Hepatic stellate cell (primary cell): ENCODE measurements at regions not wholly inside any gene's neighbourhood (a gene's known extent, or its start where the extent isn't known, plus 50 kb on each side); places are given as distances from the start of the nearest gene placed in this dataset.

Source experiments
- DNase-seq: peaks from one replicate; pipeline ENCODE4 v3.0.0; 2011; ENCODE audit warnings: low spot score

GRCh38 chr10:60728056-60728455 lies 50.2 kb upstream of the CDK1 start:
- no peak for DNase-seq

- no peak for DNase-seq
Measured at GRCh38 chr10:60726257-60726656, 52.0 kb upstream of the CDK1 start.

DNA sequence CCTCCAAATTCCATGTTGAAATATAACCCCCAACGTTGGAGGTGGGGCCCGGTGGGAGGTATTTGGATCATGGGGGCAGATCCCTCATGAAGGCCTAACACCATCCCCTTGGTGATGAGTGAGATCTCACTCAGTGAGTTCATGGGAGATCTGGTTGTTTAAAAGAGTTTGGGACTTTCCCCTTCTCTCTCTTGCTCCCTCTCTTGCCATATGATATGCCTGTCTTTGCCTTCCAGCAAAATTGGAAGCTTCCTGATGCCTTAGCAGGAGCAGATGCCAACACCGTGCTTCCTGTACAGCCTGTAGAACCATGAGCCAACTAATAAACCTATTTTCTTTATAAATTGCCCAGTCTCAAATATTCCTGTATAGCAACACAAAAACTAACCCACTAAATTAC lies 55.7 kb upstream of the CDK1 start:
- no peak for DNase-seq

GRCh38 chr10:60719721-60720120 lies 58.6 kb upstream of the CDK1 start:
- no peak for DNase-seq

DNA sequence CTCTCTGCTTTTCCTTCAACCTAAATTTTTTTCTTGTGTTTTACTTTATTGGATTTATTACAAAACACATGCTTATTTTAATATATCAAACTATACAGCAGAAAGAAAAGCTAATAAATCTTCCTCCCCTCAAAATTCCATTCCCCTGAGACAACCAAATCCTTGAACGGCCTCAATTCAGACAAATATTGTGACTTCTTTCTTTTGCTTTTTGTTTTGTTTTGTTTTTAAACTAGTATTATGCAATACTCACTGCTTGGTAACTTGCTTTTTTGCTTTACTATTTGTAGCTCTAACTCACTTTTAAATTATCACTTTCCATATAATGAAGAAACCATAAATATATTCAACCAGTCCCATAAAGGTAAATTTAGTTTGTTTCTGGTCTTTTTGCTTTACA lies 59.4 kb upstream of the CDK1 start:
- no peak for DNase-seq

DNA sequence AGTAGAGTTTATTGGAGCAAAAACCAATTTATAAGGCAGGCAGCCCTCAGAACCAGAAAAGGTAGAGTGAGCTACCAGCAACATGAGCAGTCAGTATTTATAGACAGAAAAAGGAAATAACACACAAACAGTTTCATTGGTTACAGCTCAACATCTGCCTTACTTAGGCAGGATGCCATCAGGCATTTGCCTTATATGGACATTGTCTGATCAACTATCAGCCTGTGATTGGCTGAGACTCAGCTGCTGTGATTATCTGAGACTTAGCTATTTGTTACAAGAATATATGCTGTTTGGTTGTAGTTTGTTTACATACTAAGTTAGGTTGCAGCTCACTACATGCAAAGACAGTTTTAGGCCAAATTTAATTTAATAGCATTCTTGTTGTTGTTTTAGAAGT lies 60.4 kb upstream of the CDK1 start:
- DNase-seq, result no peak

DNA sequence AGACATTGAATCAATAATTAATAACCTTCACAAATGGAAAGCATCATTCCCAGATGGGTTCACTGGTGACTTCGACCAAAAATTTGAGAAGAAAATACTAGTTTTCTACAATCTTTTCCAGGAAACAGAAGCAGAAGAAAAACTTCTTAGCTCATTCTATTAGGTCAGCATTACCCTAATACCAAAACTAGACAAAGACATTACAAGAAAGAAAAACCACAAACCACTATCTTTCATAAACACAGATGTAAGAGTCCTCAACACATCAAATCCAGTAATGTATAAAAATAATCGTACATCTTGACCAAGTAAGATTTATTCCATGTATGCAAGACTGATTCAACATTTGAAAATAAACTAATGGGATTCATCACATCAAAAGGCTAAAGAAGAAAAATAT lies 64.0 kb upstream of the CDK1 start:
- no peak for DNase-seq

GRCh38 chr10:60711496-60711895 lies 66.8 kb upstream of the CDK1 start:
- no peak for DNase-seq

DNA sequence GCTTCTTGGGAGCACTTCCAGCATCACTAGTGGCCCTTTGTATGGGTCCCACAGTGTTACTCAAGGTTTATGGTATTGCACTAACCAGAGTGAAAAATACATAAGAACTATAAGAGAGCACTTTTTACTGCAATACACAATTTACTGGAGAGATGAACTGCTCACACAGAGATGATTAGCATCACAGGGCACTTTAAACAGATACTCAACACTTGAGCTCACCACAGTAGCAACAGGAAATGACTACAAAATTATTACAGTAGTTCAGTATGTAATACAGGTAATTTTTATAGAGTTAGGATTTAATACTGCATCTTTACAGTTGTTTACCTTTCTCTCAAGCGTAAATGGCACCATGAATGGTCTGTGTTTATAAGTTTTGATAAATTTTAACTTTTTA lies 68.2 kb upstream of the CDK1 start:
- no peak for DNase-seq

DNA sequence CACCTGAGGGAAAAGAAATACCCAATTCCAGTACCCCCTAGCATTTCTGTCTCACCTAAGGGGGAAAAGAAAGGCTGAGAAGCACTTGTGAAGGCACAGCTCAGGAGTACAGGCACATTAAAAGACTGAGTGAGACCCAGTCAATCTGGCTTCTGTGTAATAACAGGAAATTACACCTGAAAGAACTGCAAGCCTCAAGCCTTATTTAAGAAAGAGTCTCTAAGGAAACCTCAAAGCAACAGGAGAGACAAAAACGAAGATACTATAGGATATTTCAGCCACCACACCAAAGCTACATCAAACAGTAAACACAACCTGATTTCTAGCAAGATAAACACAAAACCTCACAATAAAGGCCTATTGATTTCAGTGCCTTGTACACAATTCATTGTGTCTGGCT lies 69.6 kb upstream of the CDK1 start:
- DNase-seq, result no peak

DNA sequence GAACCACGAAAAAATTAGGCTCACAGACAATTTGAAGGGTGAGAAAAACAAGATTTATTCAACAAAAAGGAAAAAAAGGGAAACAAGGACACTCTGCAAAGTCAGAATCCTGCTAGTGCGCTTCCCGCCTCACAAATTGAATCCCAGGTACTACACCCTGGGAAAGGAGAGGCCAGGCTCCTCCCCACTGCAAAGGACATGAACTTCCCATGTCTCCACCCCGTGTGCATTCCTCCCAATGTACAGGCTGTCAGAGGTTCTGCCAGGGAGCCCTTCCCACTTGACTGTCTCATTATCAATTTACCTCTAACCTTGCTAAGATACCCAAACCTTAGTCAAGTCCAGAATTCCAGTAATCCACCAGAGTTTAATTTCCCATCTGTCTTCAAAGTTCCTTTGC lies 70.4 kb upstream of the CDK1 start:
- no peak for DNase-seq

DNA sequence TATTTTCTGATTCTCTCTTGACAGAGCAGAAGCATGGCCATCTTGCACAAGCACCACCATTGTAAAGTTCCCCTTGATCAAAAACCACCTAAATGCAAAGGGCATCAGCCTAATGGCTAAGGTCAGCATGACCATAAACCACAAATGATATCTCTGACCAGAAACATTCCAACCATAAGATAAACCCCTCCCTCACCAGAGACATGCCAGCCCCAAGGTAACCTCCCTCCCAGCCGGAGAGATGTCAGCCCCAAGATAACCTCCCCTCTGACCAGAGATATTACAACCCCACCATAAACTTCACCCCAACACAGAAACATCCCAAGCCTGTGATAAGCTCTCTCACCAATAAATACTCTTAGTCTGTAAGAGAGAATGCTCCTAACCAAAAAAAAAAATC lies 72.1 kb upstream of the CDK1 start:
- DNase-seq, result no peak

DNA sequence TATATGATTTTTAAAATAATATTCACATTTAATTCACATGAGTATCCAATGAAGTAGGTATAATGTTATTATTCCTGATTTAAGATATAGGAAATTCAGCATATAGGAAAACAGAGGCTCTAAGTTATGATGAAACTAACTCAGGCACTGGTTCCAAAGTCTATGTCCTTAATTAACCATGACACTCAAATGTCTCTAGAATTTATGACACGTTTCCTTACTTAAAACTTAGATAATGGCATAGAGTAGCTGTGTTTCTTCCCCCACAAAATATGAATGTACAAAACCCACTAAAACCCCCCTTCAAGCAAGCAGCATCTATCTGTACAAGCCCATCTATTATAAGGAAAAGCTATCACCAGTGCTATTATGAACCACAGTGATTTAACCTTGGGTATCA lies 72.9 kb upstream of the CDK1 start:
- DNase-seq, result no peak

- DNase-seq, result no peak
Measured at GRCh38 chr10:60704471-60704870, 73.8 kb upstream of the CDK1 start.

GRCh38 chr10:60703266-60704041 lies 74.8 kb upstream of the CDK1 start:
- no peak for DNase-seq

GRCh38 chr10:60687679-60688078 lies 90.6 kb upstream of the CDK1 start:
- no peak for DNase-seq

GRCh38 chr10:60684091-60684490 lies 94.2 kb upstream of the CDK1 start:
- no peak for DNase-seq

GRCh38 chr10:60681103-60681502 lies 97.2 kb upstream of the CDK1 start:
- DNase-seq, result no peak

- no peak for DNase-seq
Measured at GRCh38 chr10:60679388-60679990, 98.8 kb upstream of the CDK1 start.

GRCh38 chr10:60678978-60679377 lies 99.3 kb upstream of the CDK1 start:
- DNase-seq, result no peak

DNA sequence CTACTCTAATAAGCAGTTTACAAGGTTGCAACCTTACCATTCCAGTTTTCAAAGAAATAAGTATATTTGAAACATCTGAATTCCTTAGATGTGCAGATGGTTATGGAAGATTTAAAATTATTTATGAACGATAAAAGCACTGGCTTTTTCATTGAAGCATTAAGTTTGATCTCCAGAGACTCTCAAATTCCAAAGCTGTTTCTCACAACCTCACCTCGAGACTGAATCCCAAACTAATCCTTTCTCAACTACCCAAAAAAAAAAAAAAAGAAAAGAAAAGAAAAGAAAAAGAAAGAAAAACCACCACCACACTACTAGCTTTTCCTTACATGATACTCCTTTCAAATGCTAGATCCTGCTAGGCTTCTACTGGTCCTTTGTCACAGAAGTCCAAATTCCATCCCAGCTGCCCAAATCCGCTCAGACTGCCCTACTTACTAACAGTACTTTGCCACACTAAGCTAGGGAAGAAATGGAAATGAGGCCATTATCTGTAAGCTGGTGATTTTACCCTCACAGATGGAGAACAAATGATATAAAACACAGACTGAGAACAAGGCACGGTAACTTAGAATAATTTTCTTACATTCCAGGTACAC lies 100.6 kb upstream of the CDK1 start:
- no peak for DNase-seq

GRCh38 chr10:60675236-60675635 lies 103.0 kb upstream of the CDK1 start:
- DNase-seq, result no peak

DNA sequence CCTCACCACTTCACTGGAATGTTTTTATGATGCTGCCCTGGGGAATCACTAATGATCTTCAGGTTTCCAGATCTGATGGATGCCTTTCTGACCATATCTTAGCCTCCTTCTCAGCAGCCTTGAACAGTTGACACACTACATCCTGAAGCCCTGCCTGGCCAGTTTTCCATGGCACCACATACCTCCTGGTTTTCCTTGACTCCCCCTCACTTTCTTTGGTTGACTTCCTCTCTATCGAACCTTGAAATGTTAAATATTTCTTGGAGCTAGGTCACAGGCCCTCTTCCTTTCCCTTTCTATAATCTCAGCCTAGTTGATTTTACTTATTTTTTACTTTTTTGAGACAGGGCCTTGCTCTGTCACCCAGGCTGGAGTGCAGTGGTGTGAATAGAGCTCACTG lies 108.8 kb upstream of the CDK1 start:
- no peak for DNase-seq

- DNase-seq, result no peak
Measured at GRCh38 chr10:60666221-60666620, 112.1 kb upstream of the CDK1 start.
